Endodermal cell (in vitro differentiated cells): ENCODE measurements at regions not wholly inside any gene's neighbourhood (a gene's known extent, or its start where the extent isn't known, plus 50 kb on each side); places are given as distances from the start of the nearest gene placed in this dataset.
A peak's percentile ranks its signal among the peaks of the same experiment; 100 is the strongest.

ENCODE experiments used
- DNase-seq: peaks from one replicate; pipeline ENCODE4 v3.0.0-alpha.2; 2017
- H3K27ac ChIP-seq: 2 replicates; pipeline ENCODE4 v1.5.1; 2013; ENCODE audit warnings: mild to moderate bottlenecking, low read depth, low read length, moderate library complexity
- H3K27me3 ChIP-seq: 2 replicates; pipeline ENCODE4 v1.6.1; 2013; ENCODE audit warnings: mild to moderate bottlenecking, low read length, moderate library complexity; ENCODE audit not compliant: insufficient read depth, control insufficient read depth, poor library complexity, severe bottlenecking
- H3K36me3 ChIP-seq: 2 replicates; pipeline ENCODE4 v1.7.0; 2013; ENCODE audit warnings: mild to moderate bottlenecking, low read length, moderate library complexity; ENCODE audit not compliant: control insufficient read depth, insufficient read depth
- H3K4me1 ChIP-seq: one replicate; pipeline ENCODE4 v1.7.0; 2013; ENCODE audit warnings: low read length; ENCODE audit not compliant: control insufficient read depth, insufficient read depth
- H3K4me3 ChIP-seq: 2 replicates; pipeline ENCODE4 v1.5.1; 2013; ENCODE audit warnings: mild to moderate bottlenecking, low read length, moderate library complexity
- H3K9ac ChIP-seq: 2 replicates; pipeline ENCODE4 v1.6.1; 2013; ENCODE audit warnings: mild to moderate bottlenecking, low read length, moderate library complexity; ENCODE audit not compliant: poor library complexity, severe bottlenecking; ENCODE audit errors: extremely low read depth
- H3K9me3 ChIP-seq: 2 replicates; pipeline ENCODE4 v1.6.1; 2013; ENCODE audit warnings: mild to moderate bottlenecking, low read length, moderate library complexity; ENCODE audit not compliant: control insufficient read depth
- H3K27ac Mint-ChIP-seq: 2 replicates; pipeline ENCODE4 v1.8.0; 2020; ENCODE audit warnings: mixed read lengths
- H3K27me3 Mint-ChIP-seq: 2 replicates; pipeline ENCODE4 v1.8.0; 2021; ENCODE audit warnings: mild to moderate bottlenecking, mixed read lengths; ENCODE audit not compliant: insufficient read depth
- H3K36me3 Mint-ChIP-seq: 2 replicates; pipeline ENCODE4 v1.8.0; 2020; ENCODE audit warnings: low read depth, mixed read lengths
- H3K4me1 Mint-ChIP-seq: 2 replicates; pipeline ENCODE4 v1.8.0; 2020; ENCODE audit warnings: mixed read lengths
- H3K4me3 Mint-ChIP-seq: 2 replicates; pipeline ENCODE4 v1.8.0; 2020; ENCODE audit warnings: mild to moderate bottlenecking, moderate library complexity, mixed read lengths
- H3K9me3 Mint-ChIP-seq: 2 replicates; pipeline ENCODE4 v1.8.0; 2020; ENCODE audit warnings: mild to moderate bottlenecking, mixed read lengths
- WGBS, 2 experiments: methylation state at CpG; one replicate each; pipeline versions ENCODE4 v1.1.5 to v1.1.7; 2013; ENCODE audit warnings: missing lambda C conversion rate in 2 of 2, mixed read lengths in 1 of 2; ENCODE audit not compliant: insufficient coverage in 1 of 2, insufficient read length in 1 of 2; 5-methylcytosine and 5-hydroxymethylcytosine counted together
- TF ChIP-seq, protein P1 (sequence below): fragments of 200-600 bp; sonication (generic); conservative IDR thresholded peaks from 2 replicates; pipeline ENCODE4 v1.5.0; 2021; ENCODE audit warnings: antibody characterized with exemption, mild to moderate bottlenecking

DNA sequence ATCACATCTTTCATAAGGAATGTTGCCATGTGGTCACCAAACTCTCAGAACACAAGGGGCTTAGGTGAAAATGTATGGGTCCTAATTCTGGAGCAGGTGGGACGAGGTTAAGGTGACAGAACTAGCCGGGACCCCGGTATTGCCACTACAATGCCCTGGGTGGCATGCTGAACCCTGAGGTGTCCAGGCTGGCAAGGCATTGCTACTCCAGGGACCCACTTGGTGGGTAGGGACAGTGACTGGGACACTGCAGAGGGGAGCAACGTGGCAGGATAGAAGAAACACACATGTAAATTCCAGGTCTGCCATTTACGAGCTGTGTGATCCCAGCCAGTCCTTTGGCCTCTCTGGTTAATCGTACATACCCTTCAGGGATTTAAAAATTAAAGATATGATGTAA is 206.9 kb upstream of the MVB12B start:
- 93 to 94% methylated on average over 6 of the region's 6 CpGs for WGBS, 2 experiments
- no peak overlapping the region for H3K4me3 ChIP-seq
- Mint-ChIP-seq H3K4me3 (no peak overlapping the region), H3K27me3 (peaks cover 77% of the 10 kb centered on the region), H3K4me1 (no peaks in the 10 kb centered on the region), H3K27ac (no peak overlapping the region), H3K36me3 (no peaks in the 10 kb centered on the region), H3K9me3 (no peaks in the 10 kb centered on the region)
- no peak for DNase-seq
- H3K27me3 ChIP-seq: peaks cover 93% of the 10 kb centered on the region
- TF ChIP-seq, protein P1, sequence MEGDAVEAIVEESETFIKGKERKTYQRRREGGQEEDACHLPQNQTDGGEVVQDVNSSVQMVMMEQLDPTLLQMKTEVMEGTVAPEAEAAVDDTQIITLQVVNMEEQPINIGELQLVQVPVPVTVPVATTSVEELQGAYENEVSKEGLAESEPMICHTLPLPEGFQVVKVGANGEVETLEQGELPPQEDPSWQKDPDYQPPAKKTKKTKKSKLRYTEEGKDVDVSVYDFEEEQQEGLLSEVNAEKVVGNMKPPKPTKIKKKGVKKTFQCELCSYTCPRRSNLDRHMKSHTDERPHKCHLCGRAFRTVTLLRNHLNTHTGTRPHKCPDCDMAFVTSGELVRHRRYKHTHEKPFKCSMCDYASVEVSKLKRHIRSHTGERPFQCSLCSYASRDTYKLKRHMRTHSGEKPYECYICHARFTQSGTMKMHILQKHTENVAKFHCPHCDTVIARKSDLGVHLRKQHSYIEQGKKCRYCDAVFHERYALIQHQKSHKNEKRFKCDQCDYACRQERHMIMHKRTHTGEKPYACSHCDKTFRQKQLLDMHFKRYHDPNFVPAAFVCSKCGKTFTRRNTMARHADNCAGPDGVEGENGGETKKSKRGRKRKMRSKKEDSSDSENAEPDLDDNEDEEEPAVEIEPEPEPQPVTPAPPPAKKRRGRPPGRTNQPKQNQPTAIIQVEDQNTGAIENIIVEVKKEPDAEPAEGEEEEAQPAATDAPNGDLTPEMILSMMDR: no peak
- no peak overlapping the region for H3K9ac ChIP-seq
- no peaks in the 10 kb centered on the region for H3K36me3 ChIP-seq
- H3K9me3 ChIP-seq: no peaks in the 10 kb centered on the region
- H3K27ac ChIP-seq: no peak overlapping the region
- H3K4me1 ChIP-seq: no peaks in the 10 kb centered on the region

DNA sequence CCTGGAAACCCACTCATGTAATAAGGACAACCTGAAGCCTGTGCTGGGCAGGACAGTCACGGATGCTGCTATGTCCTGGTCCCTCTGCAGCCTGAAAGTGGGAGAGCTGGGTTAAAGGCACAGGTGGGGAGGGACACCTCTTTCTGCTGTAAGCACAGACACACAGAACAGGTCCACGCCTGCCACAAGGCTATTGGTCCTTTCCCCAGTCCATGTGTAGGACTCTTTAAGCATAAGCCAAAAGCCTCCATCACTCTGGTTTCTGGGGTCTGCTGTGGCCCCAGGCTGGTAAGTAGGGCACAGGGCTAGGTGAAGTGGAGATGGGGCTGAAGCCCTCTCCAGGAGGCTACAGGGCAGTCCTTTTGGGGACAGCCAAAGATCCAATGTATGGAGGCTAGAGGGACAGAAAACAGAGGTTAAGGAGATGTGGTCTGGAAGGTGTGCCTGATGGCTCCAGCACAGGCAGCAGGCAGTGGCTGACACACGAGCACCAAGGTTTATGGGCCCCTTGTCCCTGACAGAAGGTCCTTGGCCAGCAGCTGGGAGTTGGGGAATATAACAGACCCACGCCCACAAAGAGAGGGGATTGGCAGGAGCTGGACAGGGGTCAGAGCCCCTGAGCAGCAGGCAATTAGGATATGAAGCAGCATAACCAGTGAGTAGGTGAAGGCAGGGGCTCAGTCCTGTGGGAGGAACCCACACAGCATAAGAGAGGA is 203.6 kb upstream of the MVB12B start:
- TF ChIP-seq, protein P1: no peak
- H3K4me3 Mint-ChIP-seq: no peak overlapping the region
- Histone ChIP-seq H3K36me3 (no peaks in the 10 kb centered on the region), H3K27me3 (peaks cover 93% of the 10 kb centered on the region), H3K4me1 (no peaks in the 10 kb centered on the region), H3K9ac (no peak overlapping the region), H3K27ac (no peak overlapping the region), H3K9me3 (no peaks in the 10 kb centered on the region), H3K4me3 (no peak overlapping the region)
- no peaks in the 10 kb centered on the region for H3K36me3 Mint-ChIP-seq
- peaks cover 66% of the 10 kb centered on the region for H3K27me3 Mint-ChIP-seq
- 83 to 85% methylated on average over 2 to 4 of the region's 4 CpGs for WGBS, 2 experiments
- no peak overlapping the region for H3K27ac Mint-ChIP-seq
- H3K9me3 Mint-ChIP-seq: no peaks in the 10 kb centered on the region
- no peaks in the 10 kb centered on the region for H3K4me1 Mint-ChIP-seq
- DNase-seq: peak; percentile 28

DNA sequence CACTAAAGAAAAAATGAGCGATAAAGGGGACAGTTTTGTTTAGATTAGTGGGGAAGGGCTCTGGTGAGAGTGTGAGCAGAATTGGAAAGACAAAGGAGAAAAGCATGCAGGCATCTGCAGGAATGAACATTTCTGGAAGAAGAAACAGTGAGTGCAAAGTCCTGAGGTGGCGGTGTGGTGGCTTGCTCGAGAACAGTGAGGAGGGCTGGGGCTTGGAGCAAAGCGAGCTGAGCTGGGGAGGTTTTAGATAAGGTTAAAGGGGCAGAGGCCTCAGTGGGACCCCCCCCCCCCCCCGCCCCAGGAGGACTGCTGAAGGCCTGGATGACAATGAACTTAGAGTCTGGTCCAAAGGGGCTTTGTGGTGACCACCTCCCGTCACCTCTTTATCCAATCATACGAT is 202.7 kb upstream of the MVB12B start:
- DNase-seq: peak; percentile 15
- no peak overlapping the region for H3K4me3 ChIP-seq
- H3K4me1 ChIP-seq: no peaks in the 10 kb centered on the region
- H3K9me3 ChIP-seq: no peaks in the 10 kb centered on the region
- Mint-ChIP-seq H3K9me3 (no peaks in the 10 kb centered on the region), H3K27me3 (peaks cover 68% of the 10 kb centered on the region), H3K36me3 (no peaks in the 10 kb centered on the region), H3K4me1 (no peaks in the 10 kb centered on the region), H3K4me3 (no peak overlapping the region), H3K27ac (no peak overlapping the region)
- TF ChIP-seq, protein P1: no peak
- H3K27me3 ChIP-seq: peaks cover 91% of the 10 kb centered on the region
- H3K9ac ChIP-seq: no peak overlapping the region
- 94 to 100% methylated on average over 2 to 6 of the region's 7 CpGs for WGBS, 2 experiments
- H3K36me3 ChIP-seq: no peaks in the 10 kb centered on the region
- H3K27ac ChIP-seq: no peak overlapping the region
